NOMO-1 treated with dmso at 0.1 percent for 144 hours (cell line): ENCODE measurements at regions not wholly inside any gene's neighbourhood (a gene's known extent, or its start where the extent isn't known, plus 50 kb on each side); places are given as distances from the start of the nearest gene placed in this dataset.
"Not testable (repeated sequence)": the region's sequence is repeated elsewhere in the genome, so short reads cannot be mapped to it uniquely, and the experiment has no call there.

Experiments used
- DNase-seq: peaks from one replicate; lab custom pipeline; 2025; ENCODE audit not compliant: unreplicated experiment; lab: John Stamatoyannopoulos, UW

GRCh38 chr14:89469210-89470198, 52.5 kb upstream of the FOXN3 start:
- peak; percentile 59 for DNase-seq

DNA sequence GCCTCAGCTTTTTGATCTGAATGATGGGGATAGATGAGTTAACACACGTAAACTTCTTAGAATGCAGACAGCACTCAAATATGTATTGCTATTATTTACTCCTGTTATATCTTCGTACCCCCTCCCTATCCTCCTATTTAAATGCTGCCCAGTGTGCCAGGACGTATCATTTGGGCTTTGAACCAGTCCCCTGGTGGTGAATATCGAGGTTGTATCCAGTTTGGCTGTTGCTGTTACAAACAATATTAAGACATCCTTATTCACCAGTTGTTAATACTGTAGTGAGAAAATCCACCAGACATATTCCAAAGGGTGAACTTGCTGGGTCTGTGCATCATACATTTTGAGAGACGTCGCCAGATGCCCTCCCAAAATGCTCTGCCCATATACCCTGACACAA, 51.5 kb upstream of the FOXN3 start:
- DNase-seq, result no peak

DNA sequence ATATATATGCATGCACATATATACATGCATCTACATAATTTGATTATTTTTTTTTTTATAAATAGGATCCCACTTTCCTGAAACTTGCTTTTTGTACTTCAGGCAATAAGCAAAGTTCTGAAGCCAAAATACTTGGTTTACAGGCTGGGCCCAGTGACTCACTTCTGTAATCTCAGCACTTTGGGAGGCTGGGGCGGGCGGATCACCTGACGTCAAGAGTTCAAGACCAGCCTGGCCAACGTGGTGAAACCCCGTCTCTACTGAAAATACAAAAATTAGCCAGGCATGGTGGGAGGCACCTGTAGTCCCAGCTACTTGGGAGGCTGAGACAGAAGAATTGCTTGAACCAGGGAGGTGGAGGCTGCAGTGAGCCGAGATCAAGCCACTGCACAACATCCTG, 51.0 kb upstream of the FOXN3 start:
- not testable (repeated sequence) for DNase-seq

DNA sequence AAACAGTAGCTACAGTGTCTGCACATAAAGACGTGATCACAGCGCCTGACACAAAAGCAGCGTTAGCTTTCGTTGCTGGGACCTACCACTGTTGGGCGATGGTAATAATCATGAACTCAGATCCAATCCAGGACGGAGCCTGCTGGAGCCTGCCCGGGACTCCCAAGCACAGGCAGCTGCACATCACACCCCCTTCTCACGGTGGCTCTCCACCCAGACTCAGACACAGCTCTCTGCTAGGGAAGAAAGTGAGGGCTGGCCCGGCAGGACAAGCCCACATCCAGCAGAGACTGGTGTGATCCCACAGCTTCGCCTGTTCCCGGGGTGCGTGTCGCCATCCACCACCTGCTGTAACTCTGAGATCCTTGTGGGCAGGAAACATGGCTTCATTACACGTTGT, 49.9 kb upstream of the FOXN3 start:
- no peak for DNase-seq
